ENCODE measurements at regions not wholly inside any gene's neighbourhood (a gene's known extent, or its start where the extent isn't known, plus 50 kb on each side); places are given as distances from the start of the nearest gene placed in this dataset.
"Not testable (repeated sequence)": the region's sequence is repeated elsewhere in the genome, so short reads cannot be mapped to it uniquely, and the experiment has no call there.

DNA sequence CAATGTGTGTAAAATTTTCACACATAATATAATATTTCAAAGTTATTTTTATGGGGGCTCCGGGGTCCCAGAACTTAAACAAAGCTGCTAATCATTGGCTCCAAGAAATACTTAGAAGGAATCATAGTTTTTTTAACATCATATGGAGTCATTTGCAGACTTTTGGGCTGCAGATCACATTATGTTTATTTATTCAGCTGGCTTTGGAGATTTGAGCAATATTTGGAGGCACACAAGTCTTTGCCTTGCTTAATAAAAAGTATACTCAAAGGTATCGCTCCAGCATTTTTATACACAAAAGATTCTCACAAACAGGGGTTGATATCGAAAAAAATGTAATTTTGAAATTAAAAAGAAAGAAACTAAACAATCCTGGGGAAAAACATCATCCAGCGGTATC lies 382.5 kb upstream of the TENM3 start:
- DNase-seq (ENCODE audit: low spot score): no peak

GRCh38 chr4:181863856-181864255 lies 379.3 kb upstream of the TENM3 start:
- no peak for DNase-seq (ENCODE audit: low spot score)

GRCh38 chr4:181870326-181870725 lies 372.9 kb upstream of the TENM3 start:
- no peak for DNase-seq (ENCODE audit: low spot score)

GRCh38 chr4:181874602-181875001 lies 368.6 kb upstream of the TENM3 start:
- no peak for DNase-seq (ENCODE audit: low spot score)

- DNase-seq (ENCODE audit: low spot score): no peak
These were observed 365.8 kb upstream of the TENM3 start for GRCh38 chr4:181877329-181877848.

- no peak for DNase-seq (ENCODE audit: low spot score)
These were observed 353.2 kb upstream of the TENM3 start for GRCh38 chr4:181890031-181890430.

GRCh38 chr4:181890911-181891310 lies 352.3 kb upstream of the TENM3 start:
- DNase-seq (ENCODE audit: low spot score): no peak

- no peak for DNase-seq (ENCODE audit: low spot score)
These were observed 346.6 kb upstream of the TENM3 start for GRCh38 chr4:181896614-181897013.

DNA sequence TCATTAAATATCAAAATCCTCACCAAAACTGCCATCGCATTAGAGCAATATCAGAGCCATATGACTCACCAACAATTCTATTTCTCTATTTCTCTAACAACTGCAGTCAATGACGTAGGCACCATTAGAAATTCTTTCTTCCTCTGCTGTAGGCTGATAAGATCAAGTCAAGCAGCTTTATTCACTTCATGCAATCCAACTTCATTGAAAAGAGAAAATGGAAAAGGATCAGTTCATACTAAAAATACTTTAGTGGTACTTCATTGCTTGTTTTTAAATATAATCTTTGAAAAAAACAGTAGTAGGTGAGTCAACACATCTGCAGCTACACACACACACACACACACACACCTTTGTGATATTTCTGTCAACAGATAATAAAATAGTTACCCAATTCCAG lies 345.3 kb upstream of the TENM3 start:
- no peak for DNase-seq (ENCODE audit: low spot score)

DNA sequence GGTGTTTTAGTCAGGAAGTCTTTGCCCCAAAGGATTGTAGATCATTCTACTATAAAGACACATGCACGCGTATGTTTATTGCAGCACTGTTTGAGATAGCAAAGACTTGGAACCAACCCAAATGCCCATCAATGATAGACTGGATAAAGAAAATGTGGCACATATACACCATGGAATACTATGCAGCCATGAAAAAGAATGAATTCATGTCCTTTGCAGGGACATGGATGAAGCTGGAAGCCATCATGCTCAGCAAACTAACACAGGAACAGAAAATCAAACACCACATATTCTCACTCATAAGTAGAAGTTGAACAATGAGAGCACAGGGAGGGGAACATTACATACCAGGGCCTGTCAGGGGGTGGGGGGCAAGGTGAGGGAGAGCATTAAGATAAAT lies 340.8 kb upstream of the TENM3 start:
- DNase-seq (ENCODE audit: low spot score): not testable (repeated sequence)

- no peak for DNase-seq (ENCODE audit: low spot score)
These were observed 337.5 kb upstream of the TENM3 start for GRCh38 chr4:181905708-181906107.

GRCh38 chr4:181908168-181908567 lies 335.0 kb upstream of the TENM3 start:
- no peak for DNase-seq (ENCODE audit: low spot score)

DNA sequence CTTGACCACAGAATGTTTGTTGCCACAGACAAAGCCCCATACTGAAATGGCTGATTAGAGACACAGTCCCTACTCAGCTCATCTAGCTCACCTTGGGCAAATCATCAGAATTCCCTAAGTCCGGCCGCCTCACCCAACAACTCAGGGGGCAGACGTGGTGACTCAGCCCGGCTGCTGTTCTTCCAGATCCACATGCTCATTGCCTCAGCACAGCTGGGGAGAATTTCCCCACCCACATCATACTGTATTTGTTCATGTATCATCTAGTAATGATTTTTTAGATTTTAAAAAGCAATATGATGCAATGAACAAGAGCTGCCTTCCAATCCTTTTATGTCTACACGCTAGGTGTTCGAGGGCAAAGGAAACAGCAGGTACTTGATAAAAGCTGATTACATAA lies 333.8 kb upstream of the TENM3 start:
- DNase-seq (ENCODE audit: low spot score): no peak

DNA sequence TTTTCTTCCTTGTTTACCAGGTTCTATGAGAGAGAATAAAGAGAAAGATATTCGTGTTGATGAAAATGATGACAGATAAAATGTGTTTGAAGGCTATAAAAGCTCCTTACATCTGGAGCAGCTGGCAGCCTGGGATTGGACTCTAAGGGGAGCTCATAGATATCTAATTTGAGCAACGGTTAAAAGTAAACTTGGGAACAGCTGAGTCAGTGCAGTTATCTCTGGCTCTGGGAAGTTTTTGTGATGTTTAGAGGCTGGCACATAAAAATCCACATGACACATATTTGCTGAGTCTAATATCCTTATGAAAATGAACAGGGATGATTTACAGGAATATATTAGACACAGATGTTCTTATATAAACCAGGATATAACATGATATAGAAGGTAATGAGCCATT lies 331.8 kb upstream of the TENM3 start:
- DNase-seq (ENCODE audit: low spot score): no peak

- no peak for DNase-seq (ENCODE audit: low spot score)
These were observed 309.7 kb upstream of the TENM3 start for GRCh38 chr4:181933471-181933870.

DNA sequence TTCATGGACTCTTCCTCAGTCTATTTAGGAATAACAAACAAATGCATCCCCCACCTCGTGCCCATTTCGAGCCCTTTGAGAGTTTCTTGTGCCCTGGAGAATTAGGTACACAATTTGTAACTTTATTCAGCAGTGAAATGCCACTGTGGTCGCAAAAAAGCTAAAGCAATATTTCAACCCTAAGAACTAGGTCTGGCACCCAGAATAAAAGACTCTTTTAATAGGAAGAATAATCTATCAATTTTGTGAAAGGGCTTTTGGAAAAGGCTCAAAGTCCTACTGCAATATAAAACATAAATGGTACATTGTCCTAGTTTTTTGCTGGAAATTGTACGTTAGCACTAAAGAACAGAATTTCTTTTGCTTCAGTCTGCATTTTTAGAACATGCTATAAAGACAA lies 304.6 kb upstream of the TENM3 start:
- no peak for DNase-seq (ENCODE audit: low spot score)

GRCh38 chr4:181939199-181939945 lies 303.8 kb upstream of the TENM3 start:
- DNase-seq (ENCODE audit: low spot score): no peak

GRCh38 chr4:181944527-181944926 lies 298.7 kb upstream of the TENM3 start:
- DNase-seq (ENCODE audit: low spot score): no peak

GRCh38 chr4:181946902-181947301 lies 296.3 kb upstream of the TENM3 start:
- DNase-seq (ENCODE audit: low spot score): no peak

GRCh38 chr4:181948839-181949382 lies 294.3 kb upstream of the TENM3 start:
- no peak for DNase-seq (ENCODE audit: low spot score)

- no peak for DNase-seq (ENCODE audit: low spot score)
These were observed 293.4 kb upstream of the TENM3 start for GRCh38 chr4:181949704-181950312.

GRCh38 chr4:181950372-181951127 lies 292.7 kb upstream of the TENM3 start:
- no peak for DNase-seq (ENCODE audit: low spot score)

DNA sequence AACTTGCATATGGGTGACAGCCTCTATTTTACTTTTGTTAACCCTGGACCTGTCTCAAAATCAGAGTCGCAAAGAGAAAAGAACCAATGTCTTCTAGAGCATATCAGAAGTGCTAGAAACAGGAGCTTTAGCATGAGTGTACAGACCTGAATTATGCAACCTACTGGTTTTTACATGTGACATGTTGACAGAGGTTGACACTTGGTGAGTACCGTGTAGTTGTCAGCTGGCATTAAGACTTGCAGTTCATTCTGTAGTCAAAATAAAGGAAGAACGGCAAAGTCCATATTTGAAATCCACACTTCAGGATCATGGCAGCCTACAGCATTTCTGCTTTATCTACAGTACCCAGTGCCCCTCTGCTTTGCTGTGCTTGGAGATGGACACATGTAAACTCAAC lies 291.9 kb upstream of the TENM3 start:
- no peak for DNase-seq (ENCODE audit: low spot score)
